Right hindlimb (tissue), 1 donor: ENCODE measurements at regions not wholly inside any gene's neighbourhood (a gene's known extent, or its start where the extent isn't known, plus 50 kb on each side); places are given as distances from the start of the nearest gene placed in this dataset.

ENCODE experiments used
- DNase-seq: peaks from one replicate; pipeline ENCODE4 v3.0.0-alpha.2; 2018

- DNase-seq, result no peak
Observed at GRCh38 chr2:2681085-2681484, 350.0 kb upstream of the MYT1L start.

GRCh38 chr2:2674831-2675230 is 343.8 kb upstream of the MYT1L start:
- DNase-seq, result no peak

- DNase-seq, result no peak
Observed at GRCh38 chr2:2673406-2673805, 342.3 kb upstream of the MYT1L start.

DNA sequence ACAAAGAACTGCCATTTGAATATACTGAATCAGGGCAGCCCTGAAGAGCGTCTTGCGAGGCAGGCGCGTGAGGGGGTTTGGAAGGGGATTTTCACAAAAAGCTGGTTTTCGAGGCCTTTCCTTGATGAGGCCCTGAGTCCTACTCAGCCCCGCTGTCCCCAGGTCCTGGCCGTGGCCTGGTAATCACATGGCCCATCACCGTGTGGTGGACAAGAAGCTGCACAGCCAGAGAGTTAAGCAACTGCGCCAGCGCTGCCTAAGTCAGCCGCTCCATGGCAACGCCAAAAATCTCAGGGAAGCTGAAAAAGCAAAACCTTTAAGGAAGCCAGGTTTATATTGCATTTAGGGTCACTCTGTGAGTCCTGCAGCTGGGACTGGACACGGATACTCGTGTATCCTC is 341.2 kb upstream of the MYT1L start:
- no peak for DNase-seq

DNA sequence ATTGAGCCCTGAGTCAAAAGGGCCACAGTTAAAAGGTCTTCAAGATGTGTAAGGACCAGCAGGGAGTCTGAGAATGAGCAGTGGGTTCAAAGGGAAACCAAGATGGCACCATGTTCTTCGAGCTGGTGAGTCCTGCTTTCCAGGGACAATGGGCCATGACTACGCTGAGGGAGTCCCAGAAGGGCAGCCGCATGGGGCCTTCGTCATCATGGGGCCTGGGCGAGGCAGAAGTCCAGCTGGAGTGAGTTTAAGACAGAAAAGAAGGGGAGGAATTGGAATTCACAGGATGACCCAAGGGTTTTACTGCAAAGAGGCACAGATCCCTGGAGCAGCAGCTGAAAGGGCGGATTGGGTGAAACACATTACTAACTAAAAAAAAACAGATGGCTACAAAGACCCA is 340.8 kb upstream of the MYT1L start:
- no peak for DNase-seq

DNA sequence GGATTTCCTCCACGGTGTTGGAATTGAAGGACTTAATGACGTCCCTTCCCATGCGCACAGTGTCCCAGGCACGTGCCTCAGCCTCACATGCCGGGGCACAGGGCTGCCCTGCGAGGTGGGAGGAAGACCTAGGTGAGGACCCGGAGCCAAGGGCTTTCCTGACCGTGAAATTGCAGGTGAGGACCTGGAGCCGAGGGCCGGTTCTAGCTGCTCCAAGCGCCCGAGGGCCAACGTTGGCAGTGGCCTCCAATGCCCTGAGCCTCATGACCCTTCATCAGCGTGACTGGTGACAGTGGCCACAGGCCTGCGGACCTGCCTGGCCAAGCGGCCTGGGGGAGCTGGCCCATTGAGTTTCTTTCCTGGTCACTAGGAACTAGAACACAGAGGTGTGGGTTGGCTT is 338.2 kb upstream of the MYT1L start:
- no peak for DNase-seq

DNA sequence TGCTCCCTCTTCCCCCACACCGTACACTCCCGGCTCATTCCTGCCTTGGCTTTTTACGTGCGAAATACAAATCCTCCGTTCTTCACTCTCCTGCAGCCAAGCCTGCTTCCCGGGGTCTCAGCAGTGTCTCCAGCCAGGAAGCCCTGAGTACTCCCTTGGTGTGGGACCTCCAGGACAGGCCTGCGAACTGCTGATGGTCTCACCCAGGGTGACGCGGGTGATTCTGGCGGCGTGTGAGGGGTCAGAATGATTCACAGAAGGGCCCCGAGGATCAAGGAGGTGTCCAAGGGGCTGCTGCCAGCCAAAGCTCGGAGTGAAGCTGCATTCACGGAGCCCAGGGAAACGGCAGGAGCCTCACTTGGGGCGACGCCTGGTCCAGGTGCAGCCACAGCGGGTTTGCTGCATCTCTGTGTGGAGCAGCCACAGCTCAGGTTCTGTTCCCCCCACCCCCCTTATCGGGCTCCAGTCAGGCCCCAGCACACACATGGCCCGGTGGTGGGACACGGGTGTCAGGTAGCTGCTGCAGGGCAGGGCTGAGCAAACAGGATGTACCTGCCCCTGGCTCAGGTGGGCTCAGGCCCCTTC is 337.7 kb upstream of the MYT1L start:
- DNase-seq, result no peak

- no peak for DNase-seq
Observed at GRCh38 chr2:2667690-2668089, 336.6 kb upstream of the MYT1L start.

DNA sequence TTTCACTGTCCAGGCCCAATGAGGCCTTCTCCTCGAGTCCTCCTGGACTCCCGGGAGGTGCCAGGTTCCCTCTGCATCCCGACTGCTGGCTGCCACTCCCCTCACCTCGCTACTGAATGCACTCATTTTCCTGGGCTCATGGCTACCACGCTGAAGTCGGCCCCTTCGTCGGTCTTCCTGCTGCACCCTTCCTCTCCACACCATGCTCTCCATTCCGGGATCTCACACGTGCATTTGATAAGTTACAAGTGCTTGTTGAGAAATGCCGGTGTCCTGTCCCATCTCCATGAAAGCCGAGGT is 334.7 kb upstream of the MYT1L start:
- no peak for DNase-seq

GRCh38 chr2:2664989-2665833 is 334.1 kb upstream of the MYT1L start:
- DNase-seq, result peak; percentile 51

GRCh38 chr2:2663401-2664036 is 332.4 kb upstream of the MYT1L start:
- no peak for DNase-seq

DNA sequence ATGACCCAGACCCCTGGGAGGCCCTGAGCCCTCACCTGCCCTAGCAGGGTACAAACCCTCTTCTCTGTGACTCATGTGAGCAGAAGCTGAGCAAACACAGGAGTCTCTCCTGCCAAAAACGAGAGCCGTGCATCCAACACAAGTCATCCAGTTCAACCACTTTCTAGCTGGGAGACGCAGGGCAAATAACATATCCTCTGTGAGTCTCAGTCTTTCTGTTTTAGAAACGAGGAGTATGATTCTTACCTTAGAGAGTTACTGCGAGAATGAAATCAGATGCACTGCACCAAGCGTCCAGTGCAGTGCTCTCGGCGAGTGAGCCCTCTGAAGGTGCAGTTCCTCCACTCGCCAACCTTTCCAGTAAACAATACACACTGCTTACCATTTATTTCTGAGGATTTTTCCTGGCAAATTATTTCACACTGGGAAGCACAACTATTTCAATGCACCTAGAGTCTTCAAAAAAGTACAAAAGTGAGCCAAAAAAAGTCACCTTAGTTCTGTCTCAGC is 331.8 kb upstream of the MYT1L start:
- DNase-seq, result no peak

- DNase-seq, result peak; percentile 36
Observed at GRCh38 chr2:2662037-2662846, 331.2 kb upstream of the MYT1L start.

DNA sequence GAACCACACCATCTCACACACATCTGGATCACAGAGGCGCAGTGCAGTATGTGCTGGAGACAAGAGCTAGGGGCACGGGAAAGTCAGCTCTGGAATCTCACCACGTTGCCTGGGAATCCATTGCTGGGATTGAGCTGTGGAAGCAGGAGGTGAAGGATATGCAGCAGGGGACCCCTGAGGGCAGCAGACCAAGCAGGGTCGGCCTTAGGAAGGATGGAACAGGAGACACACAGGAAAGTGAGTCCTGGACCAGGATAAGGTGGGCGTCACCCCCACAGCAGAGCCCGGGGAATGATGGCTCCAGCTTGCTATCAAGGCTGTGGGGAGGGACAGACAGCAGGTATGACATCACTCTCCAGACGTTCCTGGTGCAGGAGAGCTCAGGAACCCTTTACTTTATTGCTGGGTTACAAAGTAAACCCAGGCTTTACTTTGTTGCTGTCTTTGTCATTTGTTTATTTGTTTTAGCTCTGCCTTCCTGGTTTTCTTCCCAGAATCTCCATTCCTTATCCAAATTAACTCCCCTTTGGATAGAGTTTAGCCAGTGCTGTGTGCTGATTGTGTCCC is 329.8 kb upstream of the MYT1L start:
- DNase-seq, result no peak

DNA sequence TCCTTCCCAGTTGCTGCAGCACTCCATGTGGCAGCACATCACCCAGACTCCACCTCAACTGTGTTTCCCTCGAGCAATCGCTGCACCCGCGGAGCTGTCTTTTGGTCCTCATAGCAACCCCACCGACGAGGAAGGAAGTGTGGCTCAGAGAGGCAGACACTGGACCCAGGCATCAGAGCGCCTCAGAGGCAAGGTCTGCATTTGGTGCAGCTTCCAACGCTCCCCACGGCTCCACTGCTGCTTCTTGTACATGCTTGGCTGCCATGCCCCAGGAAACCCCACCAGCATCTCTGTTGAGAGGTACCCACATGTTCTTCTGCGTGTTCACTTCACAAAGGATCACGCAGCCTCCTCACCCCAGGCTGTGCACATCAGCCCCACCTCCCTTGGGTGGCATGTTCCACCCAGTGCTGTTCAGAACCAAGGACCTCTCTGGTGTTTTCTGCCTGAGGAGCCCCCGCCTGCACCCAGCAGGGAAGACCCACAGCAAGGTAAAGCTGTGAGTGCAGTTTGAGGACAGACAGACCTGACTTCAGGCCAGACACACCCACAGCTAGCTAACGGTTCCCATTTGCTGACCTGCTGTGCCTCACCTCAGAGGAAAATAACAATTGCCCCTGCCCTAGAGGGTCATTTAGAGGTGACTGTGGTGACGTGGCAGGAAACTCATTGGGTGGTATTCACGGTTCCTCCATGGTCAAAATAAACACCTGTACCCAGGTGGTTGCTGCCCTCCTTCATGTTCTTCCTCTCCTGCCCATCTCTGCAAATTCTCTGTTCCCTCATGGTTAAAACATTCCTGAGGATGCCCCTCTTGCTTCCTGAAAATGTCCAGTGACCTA is 326.3 kb upstream of the MYT1L start:
- no peak for DNase-seq

DNA sequence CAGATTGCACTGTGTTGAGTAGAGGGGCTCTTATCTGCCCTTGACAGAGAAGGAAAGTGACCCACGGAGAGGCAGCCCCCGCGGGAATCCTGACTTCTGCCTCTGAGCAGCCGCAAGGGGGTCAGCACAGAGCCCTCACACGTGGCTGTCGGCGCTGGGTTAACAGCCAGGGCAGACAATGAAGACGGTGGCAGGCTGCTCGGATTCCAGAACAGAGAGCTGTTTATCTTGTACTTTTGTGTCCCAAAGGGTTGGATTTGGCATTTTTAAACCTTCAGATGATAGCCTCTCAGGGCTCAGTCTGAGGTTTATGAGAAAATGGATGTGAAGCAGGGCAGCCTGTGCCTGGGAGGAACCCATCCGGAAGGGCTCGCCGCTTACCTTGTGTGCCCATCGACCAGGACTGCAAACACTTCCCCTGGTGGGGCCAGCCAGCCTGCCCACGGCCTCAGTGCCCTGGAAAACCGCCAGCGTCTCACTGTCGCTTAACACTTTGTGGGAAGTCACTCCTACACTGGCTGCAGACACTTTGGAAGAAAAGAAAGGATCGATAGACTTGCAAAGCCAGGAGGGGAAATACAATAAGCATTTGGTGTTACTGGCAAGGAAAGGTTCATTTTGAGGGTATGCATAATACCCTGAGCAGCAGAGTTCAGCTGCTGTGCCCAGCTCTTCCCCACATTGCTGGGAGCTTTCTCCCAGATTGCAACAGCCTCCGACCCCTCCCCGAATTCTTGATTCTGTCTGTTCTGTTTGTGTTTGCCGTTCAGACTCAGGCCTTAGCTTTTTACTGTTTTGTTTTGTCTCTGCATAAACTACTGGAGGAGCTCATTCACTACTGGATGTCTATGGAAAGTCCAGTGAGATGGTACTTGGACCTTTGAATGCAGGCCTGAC is 325.3 kb upstream of the MYT1L start:
- no peak for DNase-seq

GRCh38 chr2:2655453-2656114 is 324.5 kb upstream of the MYT1L start:
- no peak for DNase-seq

DNA sequence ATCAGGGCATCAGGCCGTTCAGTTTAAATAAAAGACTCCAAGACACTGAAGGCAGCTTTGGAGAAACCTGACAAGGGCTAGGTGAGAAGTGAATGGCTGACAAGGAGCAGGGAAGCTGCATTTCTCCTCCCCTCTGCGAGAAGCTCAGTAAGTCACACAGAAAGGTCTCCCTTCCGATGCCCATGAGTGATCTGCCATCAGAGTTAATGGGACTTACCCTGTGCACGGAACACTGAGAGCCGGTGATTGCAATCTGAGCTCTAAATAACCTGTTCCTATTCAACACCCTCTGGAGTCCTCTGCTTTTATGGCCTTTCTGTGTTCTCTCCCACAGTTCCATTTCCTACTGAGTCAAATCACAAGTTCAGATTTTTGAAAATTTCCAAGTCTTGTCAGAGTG is 322.2 kb upstream of the MYT1L start:
- no peak for DNase-seq

GRCh38 chr2:2650608-2651375 is 319.7 kb upstream of the MYT1L start:
- DNase-seq, result no peak
